IPS DF 6.9 (cell line): ENCODE measurements at regions not wholly inside any gene's neighbourhood (a gene's known extent, or its start where the extent isn't known, plus 50 kb on each side); places are given as distances from the start of the nearest gene placed in this dataset.

Experiments used
- DNase-seq: peaks from one replicate; pipeline ENCODE4 v3.0.0-alpha.2; 2013; ENCODE audit warnings: low read depth, low spot score
- H3K27ac ChIP-seq: one replicate; pipeline ENCODE4 v1.5.1; 2013; ENCODE audit warnings: low read length, control low read depth
- H3K27me3 ChIP-seq: 2 replicates; pipeline ENCODE4 v1.6.1; 2013; ENCODE audit warnings: mild to moderate bottlenecking, low read length; ENCODE audit not compliant: control insufficient read depth, insufficient read depth
- H3K36me3 ChIP-seq: 2 replicates; pipeline ENCODE4 v1.6.1; 2013; ENCODE audit warnings: low read length; ENCODE audit not compliant: control insufficient read depth, insufficient read depth
- H3K4me1 ChIP-seq: 2 replicates; pipeline ENCODE4 v1.6.1; 2013; ENCODE audit warnings: low read length; ENCODE audit not compliant: control insufficient read depth, insufficient read depth
- H3K4me3 ChIP-seq: 2 replicates; pipeline ENCODE4 v1.5.1; 2013; ENCODE audit warnings: mild to moderate bottlenecking, low read length
- H3K9me3 ChIP-seq: 2 replicates; pipeline ENCODE4 v1.6.1; 2013; ENCODE audit warnings: low read length, inconsistent platforms; ENCODE audit not compliant: control insufficient read depth, insufficient read depth
- WGBS: extraction: QIAGEN DNeasy Blood & Tissue Kit; methylation state at CpG from one replicate; pipeline ENCODE4 v1.1.7; 2013; ENCODE audit warnings: mixed read lengths, missing lambda C conversion rate; ENCODE audit not compliant: insufficient read length, insufficient coverage; 5-methylcytosine and 5-hydroxymethylcytosine counted together

DNA sequence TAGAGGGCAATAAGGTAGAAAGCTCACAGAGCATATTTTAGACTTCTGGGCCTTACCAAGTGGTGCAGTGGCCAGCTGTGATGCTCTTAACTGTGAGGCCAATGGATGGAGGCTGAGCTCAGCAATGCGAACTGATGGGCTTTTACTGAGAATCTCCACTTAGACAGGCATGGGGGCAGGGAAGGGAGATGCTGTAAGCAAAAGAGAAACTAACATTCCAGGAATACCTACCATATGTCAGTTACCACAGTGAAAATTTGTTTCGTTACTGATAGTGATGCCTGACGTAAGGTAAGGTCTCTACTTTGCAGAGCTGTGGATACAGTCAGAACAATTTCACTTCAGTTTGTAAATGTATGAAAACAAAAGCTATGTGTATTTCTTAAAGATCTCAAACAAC, 250.6 kb upstream of the ZFHX3 start:
- Histone ChIP-seq H3K27ac (no peak overlapping the region), H3K4me3 (no peak overlapping the region), H3K27me3 (no peaks in the 10 kb centered on the region), H3K36me3 (no peaks in the 10 kb centered on the region), H3K9me3 (no peaks in the 10 kb centered on the region), H3K4me1 (no peaks in the 10 kb centered on the region)
- WGBS: no CpG with 5 or more reads among the region's 3 CpGs
- DNase-seq: peak; percentile 7

DNA sequence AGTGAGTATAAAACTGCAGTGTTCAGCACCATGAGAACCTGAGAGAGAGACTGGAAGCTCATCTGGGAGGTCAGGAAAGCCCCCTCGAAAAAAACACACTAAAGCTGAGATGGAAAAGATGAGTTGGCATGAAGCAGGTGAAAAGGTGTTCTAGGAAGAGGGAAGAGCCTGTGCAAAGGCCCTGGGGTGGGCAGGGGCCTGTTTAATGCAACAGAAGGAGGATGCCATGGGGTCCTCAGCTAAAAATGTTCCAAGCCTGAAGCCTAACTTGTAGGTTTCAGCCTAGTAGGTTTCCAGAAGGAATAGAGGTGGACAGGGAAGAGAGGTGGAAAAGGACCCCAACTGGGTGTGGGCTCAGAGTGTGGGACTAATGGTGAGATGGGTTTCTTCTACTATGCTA, 242.3 kb upstream of the ZFHX3 start:
- H3K36me3 ChIP-seq: no peaks in the 10 kb centered on the region
- H3K9me3 ChIP-seq: no peaks in the 10 kb centered on the region
- 0 out of 2 replicates have a peak, but pooled peaks cover 1% of the 10 kb centered on the region for H3K4me1 ChIP-seq
- H3K27me3 ChIP-seq: no peaks in the 10 kb centered on the region
- H3K27ac ChIP-seq: no peak overlapping the region
- DNase-seq: no peak
- H3K4me3 ChIP-seq: no peak overlapping the region
- WGBS: no CpG with 5 or more reads among the region's 1 CpG

DNA sequence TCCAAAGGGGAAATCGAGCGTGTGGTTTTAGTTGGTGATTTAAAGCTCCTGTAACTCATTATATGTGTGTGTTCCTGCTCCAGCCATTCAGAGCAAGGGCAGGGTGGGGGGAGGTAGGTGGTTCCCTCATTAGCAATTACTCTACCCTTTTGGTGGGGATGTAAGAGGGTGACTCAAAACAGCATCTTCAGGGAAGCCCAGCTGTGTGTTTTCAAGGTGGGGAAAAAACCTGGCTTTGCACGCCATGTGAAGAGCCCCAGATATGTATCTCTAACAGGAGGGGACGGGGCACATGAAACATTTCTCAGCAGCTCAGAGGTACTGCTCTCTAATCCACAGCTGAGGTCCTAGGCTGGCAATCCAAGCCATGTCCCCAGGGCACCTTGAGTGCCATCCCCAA, 241.3 kb upstream of the ZFHX3 start:
- H3K27ac ChIP-seq: no peak overlapping the region
- no peaks in the 10 kb centered on the region for H3K9me3 ChIP-seq
- H3K36me3 ChIP-seq: no peaks in the 10 kb centered on the region
- H3K4me3 ChIP-seq: no peak overlapping the region
- no peaks in the 10 kb centered on the region for H3K27me3 ChIP-seq
- H3K4me1 ChIP-seq: 0 out of 2 replicates have a peak, but pooled peaks cover 1% of the 10 kb centered on the region
- DNase-seq: no peak
- no CpG with 5 or more reads among the region's 4 CpGs for WGBS

DNA sequence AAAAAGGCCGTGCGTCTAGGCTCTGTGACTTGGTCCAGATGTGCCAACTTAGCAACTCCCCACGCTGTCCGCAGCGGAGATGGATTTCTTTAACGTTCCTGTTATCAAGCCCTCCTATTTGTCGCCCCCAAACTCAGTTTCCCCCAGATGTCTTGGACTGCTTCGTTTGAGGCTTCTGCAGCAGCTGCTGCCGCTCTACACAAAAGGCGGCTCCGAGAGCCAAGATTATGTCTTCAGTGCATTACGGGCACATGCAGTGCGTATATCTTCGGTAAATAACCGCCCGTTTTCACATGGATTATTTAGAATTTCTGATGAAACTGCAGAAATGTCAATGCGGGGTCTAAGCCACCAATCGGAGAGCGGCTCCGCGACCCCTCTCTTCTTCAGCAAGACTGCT, 240.6 kb upstream of the ZFHX3 start:
- Histone ChIP-seq H3K9me3 (no peaks in the 10 kb centered on the region), H3K27ac (no peak overlapping the region), H3K36me3 (no peaks in the 10 kb centered on the region), H3K27me3 (no peaks in the 10 kb centered on the region), H3K4me1 (0 out of 2 replicates have a peak, but pooled peaks cover 1% of the 10 kb centered on the region), H3K4me3 (no peak overlapping the region)
- no CpG with 5 or more reads among the region's 21 CpGs for WGBS
- DNase-seq: no peak

DNA sequence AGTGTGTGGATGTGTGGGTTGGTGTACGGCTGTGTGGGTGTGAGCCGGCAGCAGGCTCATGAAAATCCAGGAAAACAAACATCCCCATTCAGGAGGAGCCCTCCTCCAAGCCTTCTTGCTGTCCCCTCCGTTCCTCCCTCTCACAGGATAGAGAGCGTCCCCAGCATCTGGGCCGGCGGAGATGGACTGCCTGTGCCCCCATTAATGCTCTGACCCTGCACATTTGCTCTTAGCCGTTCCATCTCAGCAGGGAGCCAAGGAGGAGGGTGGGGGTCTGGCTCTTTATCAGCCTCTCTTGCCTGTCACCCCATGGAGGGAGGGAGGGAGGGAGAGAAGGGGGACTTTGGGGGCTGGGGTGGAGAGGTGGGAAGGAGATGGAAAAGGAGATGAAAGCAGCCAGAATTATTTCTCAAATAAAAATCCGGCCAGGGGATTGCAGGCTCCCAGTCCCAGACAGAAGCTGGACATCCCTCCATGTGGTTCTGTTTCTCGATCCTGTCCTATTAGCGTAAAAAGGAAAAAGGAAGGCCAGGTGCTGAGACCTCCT, 240.0 kb upstream of the ZFHX3 start:
- Histone ChIP-seq H3K27me3 (no peaks in the 10 kb centered on the region), H3K9me3 (no peaks in the 10 kb centered on the region), H3K4me1 (0 out of 2 replicates have a peak, but pooled peaks cover 1% of the 10 kb centered on the region), H3K4me3 (no peak overlapping the region), H3K36me3 (no peaks in the 10 kb centered on the region), H3K27ac (no peak overlapping the region)
- DNase-seq: no peak
- no CpG with 5 or more reads among the region's 10 CpGs for whole genome bisulfite sequencing

DNA sequence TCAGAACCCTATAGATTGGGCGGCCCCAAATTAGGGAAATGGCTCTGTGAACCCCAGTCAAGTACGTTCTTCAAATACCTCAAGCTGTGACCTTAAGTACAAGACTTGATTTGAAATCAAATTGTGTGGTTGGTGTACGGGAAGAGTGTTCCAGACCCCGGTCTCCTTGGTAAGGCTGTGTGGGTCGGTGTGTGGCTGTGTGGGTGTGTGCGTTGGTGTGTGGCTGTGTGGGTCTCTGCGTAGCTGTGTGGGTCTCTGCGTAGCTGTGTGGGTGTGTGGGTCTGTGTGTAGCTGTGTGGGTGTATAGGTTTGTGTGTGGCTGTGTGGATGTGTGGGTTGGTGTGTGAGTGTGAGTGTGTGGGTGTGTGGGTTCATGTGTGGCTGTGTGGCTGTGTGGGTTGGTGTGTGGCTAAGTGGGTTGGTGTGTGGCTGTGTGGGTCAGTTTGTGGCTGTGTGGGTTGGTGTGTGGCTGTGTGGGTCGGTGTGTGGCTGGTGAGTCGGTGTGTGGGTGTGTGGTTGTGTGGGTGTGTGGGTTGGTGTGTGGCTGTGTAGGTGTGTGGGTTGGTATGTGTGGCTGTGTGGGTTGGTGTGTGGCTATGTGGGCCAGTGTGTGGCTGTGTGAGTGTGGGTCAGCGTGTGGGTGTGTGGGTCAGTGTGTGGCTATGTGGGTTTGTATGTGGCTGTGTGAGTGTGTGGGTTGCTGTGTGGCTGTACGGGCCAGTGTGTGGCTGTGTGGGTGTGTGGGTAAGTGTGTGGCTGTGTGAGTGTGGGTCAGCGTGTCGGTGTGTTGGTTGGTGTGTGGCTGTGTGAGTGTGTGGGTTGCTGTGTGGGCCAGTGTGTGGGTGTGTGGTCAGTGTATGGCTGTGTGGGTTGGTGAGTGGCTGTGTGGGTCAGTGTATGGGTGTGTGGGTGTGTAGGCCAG, 238.7 kb upstream of the ZFHX3 start:
- DNase-seq: no peak
- H3K9me3 ChIP-seq: no peaks in the 10 kb centered on the region
- WGBS: no CpG with 5 or more reads among the region's 14 CpGs
- no peaks in the 10 kb centered on the region for H3K36me3 ChIP-seq
- H3K27ac ChIP-seq: no peak overlapping the region
- H3K4me3 ChIP-seq: no peak overlapping the region
- no peaks in the 10 kb centered on the region for H3K27me3 ChIP-seq
- H3K4me1 ChIP-seq: 0 out of 2 replicates have a peak, but pooled peaks cover 1% of the 10 kb centered on the region

DNA sequence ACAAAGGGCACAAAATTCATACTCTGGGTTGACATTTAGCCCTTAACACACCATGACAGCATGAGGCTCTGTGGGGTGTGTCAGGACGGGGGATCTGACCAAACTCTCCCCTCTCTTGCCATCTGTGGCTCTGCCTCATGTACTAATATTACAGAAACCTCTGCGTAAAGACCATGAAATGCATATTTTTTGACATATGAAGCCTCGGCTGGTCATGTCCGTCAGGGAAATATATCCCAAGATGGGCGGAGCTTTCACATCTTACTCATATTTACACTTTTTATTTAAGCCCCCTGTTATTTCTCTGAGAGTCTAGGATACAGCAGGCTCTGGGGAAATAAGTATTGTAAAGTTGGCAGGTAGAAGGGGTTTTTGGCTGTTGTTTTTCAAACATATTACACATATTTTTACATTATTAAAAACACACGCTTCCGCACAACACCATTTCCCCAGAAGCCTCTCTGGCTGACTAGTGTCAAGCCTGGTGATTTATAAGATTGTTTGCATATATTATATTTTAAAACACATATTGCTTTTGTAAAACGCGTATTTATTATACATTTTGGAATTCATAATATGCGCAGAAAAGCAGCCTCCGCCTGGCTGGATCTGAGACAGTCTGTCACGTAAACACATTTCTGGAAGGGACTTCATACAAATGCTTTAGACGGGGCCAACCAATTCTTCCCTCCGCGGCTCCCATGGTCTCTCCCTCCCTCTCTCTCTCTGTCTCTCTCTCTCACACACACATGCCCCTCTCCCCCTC, 237.7 kb upstream of the ZFHX3 start:
- 0 out of 2 replicates have a peak, but pooled peaks cover 1% of the 10 kb centered on the region for H3K4me1 ChIP-seq
- WGBS: no CpG with 5 or more reads among the region's 15 CpGs
- no peak overlapping the region for H3K4me3 ChIP-seq
- no peaks in the 10 kb centered on the region for H3K36me3 ChIP-seq
- no peak for DNase-seq
- no peaks in the 10 kb centered on the region for H3K27me3 ChIP-seq
- no peaks in the 10 kb centered on the region for H3K9me3 ChIP-seq
- no peak overlapping the region for H3K27ac ChIP-seq

DNA sequence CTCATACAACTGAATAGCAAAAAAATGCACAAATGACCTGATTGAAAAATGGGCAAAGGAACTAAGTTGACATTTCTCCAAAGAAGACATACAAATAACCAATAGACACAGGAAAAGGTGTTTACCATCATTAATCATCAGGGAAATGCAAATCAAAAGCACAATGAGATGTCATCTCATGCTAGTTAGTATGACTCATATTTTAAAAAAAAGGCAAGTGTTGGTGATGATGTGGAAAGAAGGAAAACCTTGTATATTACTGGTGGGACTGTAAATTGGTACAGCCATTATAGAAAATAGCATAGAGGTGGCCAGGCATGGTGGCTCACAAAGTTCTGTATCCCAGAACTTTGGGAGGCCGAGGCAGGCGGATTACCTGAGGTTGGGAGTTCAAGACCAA, 232.5 kb upstream of the ZFHX3 start:
- no peak overlapping the region for H3K27ac ChIP-seq
- no peak overlapping the region for H3K4me3 ChIP-seq
- no CpG with 5 or more reads among the region's 2 CpGs for WGBS
- H3K27me3 ChIP-seq: no peaks in the 10 kb centered on the region
- no peak for DNase-seq
- no peaks in the 10 kb centered on the region for H3K4me1 ChIP-seq
- no peaks in the 10 kb centered on the region for H3K36me3 ChIP-seq
- no peaks in the 10 kb centered on the region for H3K9me3 ChIP-seq

DNA sequence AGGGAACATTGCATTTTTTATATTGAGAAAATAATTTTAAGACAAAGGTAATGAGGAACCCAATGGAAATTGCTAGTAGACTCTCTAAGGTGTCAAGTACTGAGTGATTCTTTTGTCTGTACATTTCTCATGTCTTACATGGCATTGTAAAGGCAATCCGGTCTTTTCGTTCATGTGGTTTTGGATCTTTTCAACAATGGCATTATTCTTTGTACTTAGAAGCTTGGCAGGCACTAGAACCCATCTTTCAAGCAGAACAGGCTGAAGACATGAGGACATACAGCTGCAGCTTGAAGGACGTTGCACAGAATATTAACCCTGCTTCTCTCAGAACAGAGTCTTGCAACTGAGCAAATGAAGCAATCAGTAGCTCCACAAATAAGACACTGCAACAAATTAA, 231.5 kb upstream of the ZFHX3 start:
- Histone ChIP-seq H3K27me3 (no peaks in the 10 kb centered on the region), H3K27ac (no peak overlapping the region), H3K9me3 (no peaks in the 10 kb centered on the region), H3K4me1 (no peaks in the 10 kb centered on the region), H3K36me3 (no peaks in the 10 kb centered on the region), H3K4me3 (no peak overlapping the region)
- WGBS: no CpG with 5 or more reads among the region's 3 CpGs
- no peak for DNase-seq

DNA sequence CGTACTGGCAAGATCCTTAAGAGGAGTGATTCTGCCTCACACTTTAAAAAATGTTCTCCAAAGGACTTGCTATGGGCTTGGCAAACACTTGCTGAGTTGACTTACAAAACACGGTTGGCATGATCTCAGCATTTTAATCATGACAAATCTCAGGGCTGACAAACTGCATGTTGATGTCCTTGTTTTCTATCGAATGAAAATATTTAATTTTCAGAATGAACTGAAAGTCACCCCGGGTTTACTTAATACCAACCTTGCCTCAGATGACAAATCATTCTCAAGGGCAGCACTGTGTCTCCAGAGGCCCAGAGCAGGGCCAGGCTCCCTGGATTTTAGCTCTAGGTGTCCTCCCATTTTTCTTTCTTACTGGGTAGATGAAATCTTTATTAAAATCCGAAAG, 229.1 kb upstream of the ZFHX3 start:
- no peaks in the 10 kb centered on the region for H3K9me3 ChIP-seq
- DNase-seq: no peak
- WGBS: no CpG with 5 or more reads among the region's 5 CpGs

More for the DNA sequence above, 229.1 kb upstream of the ZFHX3 start:
- no peak overlapping the region for H3K4me3 ChIP-seq
- no peak overlapping the region for H3K27ac ChIP-seq
- no peaks in the 10 kb centered on the region for H3K27me3 ChIP-seq
- H3K4me1 ChIP-seq: no peaks in the 10 kb centered on the region
- H3K36me3 ChIP-seq: no peaks in the 10 kb centered on the region
